ENCODE measurements at regions not wholly inside any gene's neighbourhood (a gene's known extent, or its start where the extent isn't known, plus 50 kb on each side); places are given as distances from the start of the nearest gene placed in this dataset.

- in situ Hi-C loops (cut with MboI; ENCODE audit: low sequenced_read_pairs) = no loop called here
Measured at GRCh38 chr5:40080191-40080590, 599.5 kb upstream of the PTGER4 start.

- in situ Hi-C loops (cut with MboI; ENCODE audit: low sequenced_read_pairs) = no loop called here
Measured at GRCh38 chr5:40078898-40079575, 600.7 kb upstream of the PTGER4 start.

DNA sequence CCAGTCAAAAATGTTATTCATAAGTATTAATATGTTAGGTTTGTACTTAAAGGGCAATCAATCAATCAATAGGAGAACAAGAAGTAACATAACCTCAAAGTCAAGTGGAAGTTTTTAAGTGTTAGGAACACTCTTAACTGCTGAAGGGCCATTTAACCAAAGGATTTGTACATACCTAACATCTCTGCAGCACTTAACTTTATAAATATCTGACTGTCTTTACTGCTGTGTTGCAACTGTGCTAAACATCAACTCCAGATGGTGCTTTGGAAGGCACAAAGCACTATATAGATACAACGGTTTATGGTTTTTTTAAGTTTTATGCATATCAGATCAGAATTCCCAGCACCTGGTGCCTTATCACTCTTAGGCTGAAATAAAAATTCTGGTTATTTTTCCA lies 604.9 kb upstream of the PTGER4 start:
- in situ Hi-C loops (cut with MboI; ENCODE audit: low sequenced_read_pairs) = no loop called here

DNA sequence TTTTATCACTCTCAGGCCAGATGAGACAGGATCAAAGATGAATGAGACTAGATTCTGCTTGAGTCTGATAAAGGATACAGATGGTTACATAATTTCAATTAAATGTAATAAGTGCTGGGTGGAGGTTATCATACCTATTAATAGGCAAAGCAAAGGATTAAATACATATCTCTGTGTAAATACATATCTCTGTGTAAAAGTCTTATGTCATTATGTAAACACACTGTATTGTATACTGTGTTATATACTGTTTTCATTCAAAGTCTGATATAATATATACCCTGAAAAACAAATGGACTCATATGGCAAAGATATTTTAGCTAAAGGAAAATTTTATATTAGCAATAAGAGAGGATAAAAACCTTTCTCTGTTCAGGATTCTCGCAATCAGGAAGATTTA lies 605.8 kb upstream of the PTGER4 start:
- in situ Hi-C loops (cut with MboI; ENCODE audit: low sequenced_read_pairs) = no loop called here

GRCh38 chr5:40071870-40072269 lies 607.8 kb upstream of the PTGER4 start:
- in situ Hi-C loops (cut with MboI; ENCODE audit: low sequenced_read_pairs) = no loop called here

DNA sequence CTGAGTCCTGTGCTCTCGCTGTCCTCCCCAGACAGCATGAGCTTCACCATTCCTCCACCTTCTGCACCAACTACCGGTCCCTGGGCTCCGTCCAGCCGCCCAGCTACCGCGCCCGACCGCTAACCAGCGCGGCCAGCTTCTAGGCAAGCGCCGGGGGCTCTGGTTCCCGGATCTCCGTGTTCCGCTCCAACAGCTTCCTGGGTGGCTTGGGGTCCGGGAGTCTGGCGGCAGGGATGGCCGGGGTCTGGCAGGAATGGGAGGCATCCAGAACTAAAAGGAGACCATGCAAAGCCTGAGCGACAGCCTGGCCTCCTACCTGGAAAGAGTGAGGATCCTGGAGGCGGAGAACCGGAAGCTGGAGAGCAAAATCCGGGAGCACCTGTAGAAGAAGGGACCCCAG lies 613.1 kb upstream of the PTGER4 start:
- in situ Hi-C loops (cut with MboI; ENCODE audit: low sequenced_read_pairs) = no loop called here

GRCh38 chr5:40052808-40053207 lies 626.9 kb upstream of the PTGER4 start:
- in situ Hi-C loops (cut with MboI; ENCODE audit: low sequenced_read_pairs) = no loop called here

DNA sequence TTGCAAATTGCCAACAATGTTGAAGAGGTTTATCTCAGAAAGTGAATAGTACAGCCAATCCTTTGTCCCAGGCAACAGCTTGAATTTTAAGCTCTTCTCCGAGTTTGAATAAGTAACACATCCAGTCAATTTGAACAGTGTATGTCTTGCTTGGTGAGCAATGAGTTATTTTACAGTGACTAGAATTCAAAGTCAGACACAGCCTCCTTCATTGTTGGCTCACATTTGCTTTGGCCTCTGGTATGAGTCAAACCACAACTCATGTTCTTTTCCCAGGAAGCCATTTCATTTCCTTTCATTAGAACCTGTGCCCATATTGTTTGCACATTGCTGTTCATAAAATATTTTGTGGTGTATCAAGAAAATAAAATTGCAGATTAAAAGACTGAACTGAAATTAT lies 622.0 kb upstream of the DAB2 start:
- in situ Hi-C loops (cut with MboI; ENCODE audit: low sequenced_read_pairs) = no loop called here

GRCh38 chr5:40045429-40045828 lies 620.6 kb upstream of the DAB2 start:
- in situ Hi-C loops (cut with MboI; ENCODE audit: low sequenced_read_pairs) = no loop called here

DNA sequence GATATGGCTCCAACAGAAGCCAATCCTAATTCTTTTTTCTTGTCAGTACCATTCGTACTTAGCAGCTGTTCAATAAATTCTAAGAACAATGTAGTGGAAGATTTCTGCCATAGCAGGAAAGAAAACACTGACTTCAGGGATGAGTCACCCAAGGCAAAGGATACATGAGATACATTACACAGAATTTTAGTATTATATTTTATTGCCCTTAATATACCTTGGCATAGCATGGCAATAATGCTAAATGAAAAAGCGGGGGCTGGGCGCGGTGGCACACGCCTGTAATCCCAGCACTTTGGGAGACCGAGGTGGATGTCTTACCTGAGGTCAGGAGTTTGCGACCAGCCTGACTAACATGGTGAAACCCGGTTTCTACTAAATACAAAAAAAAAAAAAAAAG lies 619.1 kb upstream of the DAB2 start:
- in situ Hi-C loops (cut with MboI; ENCODE audit: low sequenced_read_pairs) = no loop called here

DNA sequence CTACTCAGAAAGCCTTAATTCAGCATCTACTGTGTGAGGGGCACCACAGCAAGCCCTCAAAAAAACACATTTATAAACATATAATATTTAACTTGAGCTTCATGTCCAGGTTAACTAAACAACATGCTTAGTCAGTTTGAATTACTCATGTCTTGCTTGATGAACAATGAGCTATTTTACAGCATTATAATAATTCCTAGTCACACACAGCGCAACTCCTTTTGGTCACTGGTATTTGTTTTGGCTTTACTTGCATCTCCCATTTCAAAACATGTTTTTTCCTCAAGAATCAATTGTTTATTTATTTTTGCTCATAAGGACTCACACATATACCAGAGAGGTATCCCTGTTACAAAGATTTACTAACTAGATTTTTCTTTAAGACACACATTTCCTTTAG lies 616.7 kb upstream of the DAB2 start:
- in situ Hi-C loops (cut with MboI; ENCODE audit: low sequenced_read_pairs) = no loop called here

DNA sequence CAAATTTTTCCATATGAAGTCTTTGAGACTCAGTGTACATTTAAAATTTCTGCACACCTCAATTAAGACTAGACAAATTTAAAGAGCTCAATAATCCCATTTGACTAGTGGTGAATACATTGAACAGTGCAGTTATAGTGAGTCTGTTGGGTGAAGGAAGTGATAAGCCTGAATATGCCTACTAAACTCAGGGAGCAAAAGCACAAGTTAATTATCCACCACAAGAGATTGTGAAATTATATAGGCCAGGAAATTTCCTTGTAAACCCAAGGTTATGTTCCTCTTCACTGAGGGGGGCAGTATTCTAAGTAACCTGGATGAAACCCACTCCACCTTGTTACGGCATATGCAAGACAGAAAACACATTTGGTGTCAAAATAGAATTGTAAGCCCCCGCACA lies 612.9 kb upstream of the DAB2 start:
- in situ Hi-C loops (cut with MboI; ENCODE audit: low sequenced_read_pairs) = no loop called here

GRCh38 chr5:40034441-40034840 lies 609.7 kb upstream of the DAB2 start:
- in situ Hi-C loops (cut with MboI; ENCODE audit: low sequenced_read_pairs) = no loop called here

DNA sequence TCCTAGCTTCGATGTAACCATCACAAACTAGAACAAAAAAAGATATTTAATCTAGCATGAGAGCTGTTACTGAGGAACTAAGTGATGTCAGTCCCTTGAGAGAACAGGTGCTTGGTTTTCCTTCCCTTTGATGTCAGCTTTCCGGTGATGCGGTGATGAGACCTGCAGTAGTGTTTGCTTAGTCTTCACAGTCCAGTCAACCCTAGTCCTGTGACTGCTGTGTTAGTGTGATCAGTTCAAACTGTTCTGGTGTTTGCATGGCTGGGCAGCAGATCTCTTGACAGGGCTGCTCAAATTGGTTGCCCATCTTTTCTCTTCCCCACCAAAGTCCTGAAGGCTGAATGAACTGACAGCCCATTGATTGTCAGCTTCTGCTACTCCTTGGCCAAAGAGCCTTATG lies 608.6 kb upstream of the DAB2 start:
- in situ Hi-C loops (cut with MboI; ENCODE audit: low sequenced_read_pairs) = no loop called here

- in situ Hi-C loops (cut with MboI; ENCODE audit: low sequenced_read_pairs) = no loop called here
Measured at GRCh38 chr5:40033009-40033408, 608.2 kb upstream of the DAB2 start.

DNA sequence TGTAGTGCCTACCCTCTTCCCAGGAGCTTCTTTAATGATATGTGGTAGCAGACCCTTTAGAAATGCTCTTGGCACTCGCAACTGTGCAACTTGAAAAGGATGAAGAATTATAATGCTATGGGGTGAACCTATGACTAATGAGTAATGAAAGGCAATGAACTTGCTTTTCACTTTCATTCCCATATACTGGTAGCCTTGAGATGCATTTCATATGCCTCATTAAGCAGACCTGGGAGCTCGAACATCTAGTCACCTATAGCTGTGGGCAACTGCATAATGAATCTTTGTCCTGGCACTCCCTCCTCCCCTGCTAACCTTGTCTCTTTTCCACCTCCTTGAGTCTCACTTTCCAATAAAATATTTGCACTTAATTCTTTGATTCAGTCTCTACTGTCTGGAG lies 605.9 kb upstream of the DAB2 start:
- in situ Hi-C loops (cut with MboI; ENCODE audit: low sequenced_read_pairs) = no loop called here

- in situ Hi-C loops (cut with MboI; ENCODE audit: low sequenced_read_pairs) = no loop called here
Measured at GRCh38 chr5:40029711-40030495, 605.1 kb upstream of the DAB2 start.

GRCh38 chr5:40027400-40027799 lies 602.6 kb upstream of the DAB2 start:
- in situ Hi-C loops (cut with MboI; ENCODE audit: low sequenced_read_pairs) = no loop called here

GRCh38 chr5:40025586-40025985 lies 600.8 kb upstream of the DAB2 start:
- in situ Hi-C loops (cut with MboI; ENCODE audit: low sequenced_read_pairs) = no loop called here

- in situ Hi-C loops (cut with MboI; ENCODE audit: low sequenced_read_pairs) = no loop called here
Measured at GRCh38 chr5:40022057-40022456, 597.3 kb upstream of the DAB2 start.

GRCh38 chr5:40021007-40021406 lies 596.2 kb upstream of the DAB2 start:
- in situ Hi-C loops (cut with MboI; ENCODE audit: low sequenced_read_pairs) = no loop called here

- in situ Hi-C loops (cut with MboI; ENCODE audit: low sequenced_read_pairs) = no loop called here
Measured at GRCh38 chr5:40017918-40018317, 593.1 kb upstream of the DAB2 start.

DNA sequence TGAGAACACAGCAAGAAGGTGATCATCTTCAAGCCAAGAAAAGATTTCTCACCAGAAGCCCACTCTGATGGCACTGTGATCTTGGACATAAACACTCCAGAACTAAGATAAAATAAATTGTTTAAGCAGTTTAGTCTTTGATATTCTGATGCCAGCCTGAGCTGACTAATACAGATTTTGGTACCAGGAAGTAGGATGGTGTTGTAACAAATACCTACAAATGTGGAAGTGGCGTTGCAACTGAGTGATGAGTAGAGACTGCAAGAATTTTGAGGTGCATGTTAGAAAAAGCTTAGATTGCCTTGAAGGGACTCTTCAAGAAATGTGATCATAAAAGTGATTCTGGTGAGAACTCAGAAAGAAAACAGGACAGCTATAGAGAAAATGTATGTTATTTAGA lies 592.4 kb upstream of the DAB2 start:
- in situ Hi-C loops (cut with MboI; ENCODE audit: low sequenced_read_pairs) = no loop called here

Measured in HL-60/S4 treated with retinoic acid at 250 ng/mL for 4 days and 3 days (cell line).